Activated CD8-positive, alpha-beta memory T cell treated with anti-CD3 and anti-CD28 coated beads, Interleukin-2, amount 50 U/mL, for 1 hour (primary cell): ENCODE measurements at regions not wholly inside any gene's neighbourhood (a gene's known extent, or its start where the extent isn't known, plus 50 kb on each side); places are given as distances from the start of the nearest gene placed in this dataset.

ENCODE experiments used
- DNase-seq: peaks from one replicate; pipeline ENCODE4 v3.0.0-alpha.2; 2020; ENCODE audit errors: extremely low read depth

DNA sequence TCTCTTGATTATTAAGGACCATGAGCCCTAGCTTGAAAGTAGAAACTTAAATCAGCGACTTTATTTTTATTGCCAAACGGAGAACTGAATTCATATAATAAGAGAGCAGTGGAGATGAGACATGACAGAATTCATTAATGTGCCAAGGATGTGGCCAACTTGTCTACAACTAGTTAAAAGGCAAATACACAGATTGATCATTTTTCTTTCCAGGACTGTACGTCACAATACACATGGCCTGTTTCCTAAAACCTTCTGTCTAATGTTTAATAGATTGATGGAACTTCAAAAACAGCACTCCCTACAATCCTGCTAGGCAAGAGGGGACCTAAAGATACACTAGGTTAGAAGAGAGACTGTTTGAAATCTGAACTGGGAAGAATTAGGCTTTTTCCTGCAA lies 647.8 kb downstream of the SATB2 start:
- DNase-seq, result no peak

GRCh38 chr2:198807131-198807530 lies 650.6 kb downstream of the SATB2 start:
- DNase-seq, result no peak

- DNase-seq, result no peak
These were observed 662.3 kb downstream of the SATB2 start for GRCh38 chr2:198795419-198795818.

GRCh38 chr2:198791623-198792022 lies 666.1 kb downstream of the SATB2 start:
- DNase-seq, result no peak

- DNase-seq, result no peak
These were observed 669.1 kb downstream of the SATB2 start for GRCh38 chr2:198788676-198789075.

GRCh38 chr2:198782734-198783133 lies 675.0 kb downstream of the SATB2 start:
- no peak for DNase-seq

- DNase-seq, result no peak
These were observed 680.9 kb downstream of the SATB2 start for GRCh38 chr2:198776616-198777406.

DNA sequence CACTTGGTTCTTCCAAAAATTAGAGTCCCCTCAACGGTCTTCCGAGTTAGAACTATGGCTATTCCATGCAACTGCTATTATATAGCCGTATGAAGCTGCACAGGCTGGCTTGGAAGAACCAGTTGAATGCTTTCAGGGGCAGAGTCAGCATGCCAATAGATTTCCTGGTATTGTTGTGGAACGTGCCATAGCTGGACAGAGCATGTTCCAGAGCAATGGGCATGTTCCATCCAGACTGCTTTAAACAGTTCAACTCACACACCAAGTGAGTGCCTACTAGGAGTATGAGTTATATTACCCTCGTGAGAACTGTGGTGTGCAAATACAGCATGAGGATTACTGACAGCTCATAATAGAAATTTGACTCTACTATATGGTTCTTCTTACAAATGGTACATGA lies 682.0 kb downstream of the SATB2 start:
- no peak for DNase-seq

DNA sequence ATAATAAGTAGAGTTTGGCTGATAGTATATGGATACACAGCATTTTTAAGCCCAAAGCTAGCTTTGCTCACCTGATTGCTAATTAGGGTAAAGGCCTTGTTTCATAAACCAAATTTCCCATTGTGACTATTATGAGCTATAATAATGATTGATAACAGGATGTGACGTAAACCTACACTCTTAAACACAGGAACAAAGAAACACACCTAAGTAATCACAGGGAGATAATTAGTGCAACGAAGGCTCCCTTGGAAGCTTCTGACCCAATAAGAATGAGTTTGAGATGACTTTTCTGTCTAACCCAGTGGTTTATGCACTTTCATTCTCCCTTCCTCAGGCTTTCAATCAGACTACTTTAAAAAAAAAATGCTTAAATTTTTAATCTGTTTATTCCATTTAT lies 683.2 kb downstream of the SATB2 start:
- DNase-seq, result no peak

DNA sequence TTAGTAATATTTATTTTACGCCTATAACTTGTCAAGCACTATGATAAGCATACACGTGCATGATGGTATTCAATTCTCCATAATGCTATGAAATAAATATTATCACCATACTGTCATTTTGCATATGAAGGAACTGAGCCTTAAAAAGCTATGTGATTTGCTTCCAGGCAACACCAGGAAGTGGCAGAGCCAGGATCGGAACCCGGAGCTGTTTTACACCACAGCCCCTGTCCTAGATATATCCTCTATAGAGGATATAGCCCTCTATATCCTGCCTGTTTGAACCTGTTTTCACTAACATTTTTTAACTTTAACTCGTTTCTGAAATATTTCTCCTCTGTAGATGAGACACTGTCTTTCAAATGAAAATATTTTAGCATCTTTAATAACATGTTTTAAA lies 690.0 kb downstream of the SATB2 start:
- no peak for DNase-seq

GRCh38 chr2:198763793-198764192 lies 693.9 kb downstream of the SATB2 start:
- DNase-seq, result no peak

- DNase-seq, result no peak
These were observed 695.3 kb downstream of the SATB2 start for GRCh38 chr2:198762441-198762840.

- DNase-seq, result no peak
These were observed 700.7 kb downstream of the SATB2 start for GRCh38 chr2:198757069-198757468.

- DNase-seq, result no peak
These were observed 701.6 kb downstream of the SATB2 start for GRCh38 chr2:198756166-198756565.

- no peak for DNase-seq
These were observed 704.6 kb downstream of the SATB2 start for GRCh38 chr2:198753101-198753500.

DNA sequence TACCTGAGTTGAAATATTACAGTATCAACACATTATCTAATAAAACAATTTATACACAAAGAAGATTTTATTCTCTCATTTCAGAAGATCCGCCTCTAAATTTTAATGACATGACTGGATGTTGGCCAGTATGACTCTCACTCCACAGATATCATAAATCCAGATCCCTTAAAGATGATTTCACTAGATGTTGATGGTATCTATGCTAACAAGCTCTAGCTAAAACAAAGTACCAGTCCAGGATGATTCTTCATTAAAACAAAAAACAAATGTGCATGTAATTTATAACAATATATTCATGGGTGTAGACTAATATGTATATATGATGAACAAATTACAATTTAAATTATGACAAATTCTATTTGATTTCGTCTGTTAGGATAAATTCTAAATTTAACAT lies 708.4 kb downstream of the SATB2 start:
- DNase-seq, result no peak

DNA sequence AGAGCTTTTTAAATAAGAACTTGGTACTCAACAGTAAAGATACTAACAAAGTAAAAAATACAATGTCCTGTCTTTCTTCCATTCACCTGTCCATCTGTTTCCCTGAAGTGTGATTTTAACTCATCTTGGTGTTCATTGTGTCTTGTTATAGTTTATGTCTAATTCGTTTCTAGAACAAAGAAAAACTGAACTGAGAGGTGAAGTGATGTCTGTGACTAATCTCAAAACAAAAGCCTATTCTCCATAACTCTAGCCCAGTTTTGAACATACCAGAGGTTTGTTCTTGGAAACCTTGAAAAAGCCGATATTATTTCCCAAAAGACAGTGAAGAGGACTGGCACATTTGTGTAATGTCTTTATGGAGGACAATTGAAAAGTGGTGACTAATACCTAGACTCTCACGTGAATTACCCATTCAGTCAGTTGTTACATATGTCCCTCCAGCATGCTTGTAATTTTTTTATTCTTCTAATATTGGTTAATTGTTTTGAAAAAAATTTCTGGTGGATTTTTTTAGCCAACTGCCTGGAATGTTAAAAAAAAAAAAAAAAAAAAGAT lies 725.8 kb downstream of the SATB2 start:
- DNase-seq, result no peak

DNA sequence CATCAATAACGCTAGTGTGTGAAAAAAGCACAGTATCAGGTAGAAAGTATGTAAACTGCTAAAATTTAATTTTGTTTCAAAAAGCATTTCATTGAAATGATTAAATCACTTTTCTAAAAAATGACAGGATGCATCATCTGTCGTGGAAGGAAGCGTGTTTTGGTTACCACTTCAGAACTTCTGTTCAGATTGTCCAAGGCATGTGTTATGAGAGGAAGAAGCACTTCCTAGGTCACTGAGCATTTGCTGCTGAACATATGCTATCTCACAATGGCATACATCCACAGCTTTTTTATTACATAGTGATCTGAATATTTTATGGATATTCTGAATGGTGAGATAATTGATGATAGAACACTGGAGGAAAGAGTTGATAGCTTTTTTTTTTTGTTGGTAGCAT lies 737.5 kb downstream of the SATB2 start:
- DNase-seq, result no peak

DNA sequence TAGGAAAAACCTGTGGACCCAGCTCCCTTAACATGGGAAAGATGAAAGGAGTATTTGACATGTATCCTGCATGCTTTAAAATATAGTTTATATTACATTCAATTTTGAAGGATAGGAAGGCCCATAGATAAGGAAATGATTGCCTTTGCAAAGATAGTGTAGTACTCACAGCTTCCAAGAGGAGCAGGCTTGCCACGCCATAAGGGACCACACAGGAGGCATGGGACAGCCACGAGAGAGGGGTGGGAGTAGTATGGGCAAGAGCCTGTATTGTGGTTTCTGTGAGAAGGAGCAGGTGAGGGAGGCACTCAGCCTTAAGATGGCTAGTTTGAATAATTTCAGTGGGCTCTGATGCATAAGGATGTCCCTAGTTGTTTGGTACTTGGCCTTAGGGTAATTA lies 740.3 kb downstream of the SATB2 start:
- DNase-seq, result no peak

- no peak for DNase-seq
These were observed 742.4 kb downstream of the SATB2 start for GRCh38 chr2:198715302-198715835.

DNA sequence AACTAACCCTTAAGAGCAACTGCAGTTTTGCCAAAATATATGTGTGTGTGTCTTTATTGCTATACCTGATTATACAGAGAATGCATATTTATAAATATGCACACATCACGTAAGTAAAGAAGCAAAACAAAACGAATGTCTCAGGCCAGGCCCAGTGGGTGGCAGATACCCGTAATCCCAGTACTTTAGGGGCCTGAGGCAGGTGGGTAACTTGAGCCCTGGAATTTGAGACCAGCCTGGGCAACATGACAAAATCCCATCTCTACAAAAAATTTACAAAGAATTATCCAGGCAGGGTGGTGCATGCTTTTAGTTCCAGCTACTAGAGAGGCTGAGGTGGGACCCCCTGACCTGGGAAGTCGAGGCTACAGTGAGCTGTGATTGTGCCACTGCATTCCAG lies 745.3 kb downstream of the SATB2 start:
- no peak for DNase-seq

DNA sequence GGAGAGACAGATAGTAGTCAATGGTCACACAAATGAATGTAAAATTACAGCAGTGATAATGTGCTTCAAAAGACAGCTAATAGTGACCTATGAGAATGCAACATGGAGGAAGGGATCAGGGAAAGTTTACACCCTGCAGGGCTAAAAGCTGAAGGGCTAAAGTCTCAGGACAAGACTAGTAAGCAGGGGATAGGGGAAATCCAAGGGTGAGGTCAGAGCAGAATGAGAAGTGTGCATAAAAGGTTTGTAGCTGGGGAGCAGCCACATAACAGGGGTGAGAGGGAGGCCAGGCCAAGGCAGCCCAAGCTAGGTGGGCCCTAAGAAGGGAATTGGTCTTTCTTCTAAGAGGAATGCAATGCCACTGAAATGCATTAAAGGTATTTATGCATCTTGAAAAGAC lies 746.3 kb downstream of the SATB2 start:
- DNase-seq, result no peak

DNA sequence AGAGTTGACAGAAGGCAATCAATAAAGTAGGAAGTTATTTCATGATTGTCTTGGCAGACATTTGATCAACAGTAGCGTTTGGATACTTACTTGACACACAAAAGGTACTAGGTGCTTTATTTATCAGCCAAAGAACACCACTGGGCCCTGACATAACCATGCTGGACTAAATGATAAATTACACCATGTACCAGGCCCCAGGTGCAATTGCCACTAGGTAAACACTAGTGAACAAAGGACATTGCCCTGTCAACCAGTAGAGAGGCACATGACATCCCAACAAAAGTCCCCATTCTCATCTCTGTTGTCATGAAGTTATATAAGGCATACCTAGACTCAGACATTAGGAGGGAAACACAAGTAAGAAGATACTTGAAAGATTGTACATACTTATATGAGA lies 747.2 kb downstream of the SATB2 start:
- no peak for DNase-seq
